Fibroblast of villous mesenchyme (primary cell): ENCODE measurements at regions not wholly inside any gene's neighbourhood (a gene's known extent, or its start where the extent isn't known, plus 50 kb on each side); places are given as distances from the start of the nearest gene placed in this dataset.

Source experiments
- DNase-seq: peaks from one replicate; pipeline ENCODE4 v3.0.0-alpha.2; 2010; ENCODE audit warnings: low read depth
- H3K4me3 ChIP-seq: 2 replicates; pipeline ENCODE4 v1.5.1; 2011; ENCODE audit warnings: low read depth, mild to moderate bottlenecking, low read length
- CTCF ChIP-seq: IDR thresholded peaks from 2 replicates; pipeline ENCODE4 v1.5.1; 2012; ENCODE audit warnings: low read depth, mild to moderate bottlenecking, low read length; ENCODE audit not compliant: insufficient read depth

GRCh38 chr20:59471653-59472421 lies 132.5 kb upstream of the PHACTR3 start:
- no peak for TF ChIP-seq CTCF
- DNase-seq: no peak

GRCh38 chr20:59473742-59474141 lies 130.6 kb upstream of the PHACTR3 start:
- no peak for TF ChIP-seq CTCF
- no peak for DNase-seq
- H3K4me3 ChIP-seq: no peak overlapping the region

More at GRCh38 chr20:59471653-59472421, 132.5 kb upstream of the PHACTR3 start:
- no peak overlapping the region for H3K4me3 ChIP-seq

- DNase-seq: no peak
- no peak overlapping the region for H3K4me3 ChIP-seq
- TF ChIP-seq CTCF: no peak
Measured at GRCh38 chr20:59481067-59481466, 123.3 kb upstream of the PHACTR3 start.

- DNase-seq: no peak
- no peak overlapping the region for H3K4me3 ChIP-seq
- no peak for TF ChIP-seq CTCF
Measured at GRCh38 chr20:59481477-59482018, 122.8 kb upstream of the PHACTR3 start.

- H3K4me3 ChIP-seq: no peak overlapping the region
- no peak for DNase-seq
- TF ChIP-seq CTCF: no peak
Measured at GRCh38 chr20:59482351-59483187, 121.8 kb upstream of the PHACTR3 start.

GRCh38 chr20:59483481-59483880 lies 120.9 kb upstream of the PHACTR3 start:
- H3K4me3 ChIP-seq: no peak overlapping the region
- no peak for DNase-seq
- no peak for TF ChIP-seq CTCF
